NCI-H524 (cell line): ENCODE measurements at regions not wholly inside any gene's neighbourhood (a gene's known extent, or its start where the extent isn't known, plus 50 kb on each side); places are given as distances from the start of the nearest gene placed in this dataset.

Source experiments
- DNase-seq, 2 experiments: peaks; one replicate each; lab custom pipeline; 2025; lab: John Stamatoyannopoulos, UW

GRCh38 chr11:127506126-127506525 is 505.6 kb upstream of the KIRREL3 start:
- DNase-seq: peak in 1 of 2 experiments; percentile 11

- DNase-seq: no peak
Measured at GRCh38 chr11:127496165-127496564, 495.6 kb upstream of the KIRREL3 start.

- DNase-seq: peak; percentile 22 to 38
Measured at GRCh38 chr11:127493330-127494022, 492.9 kb upstream of the KIRREL3 start.

- DNase-seq: no peak
Measured at GRCh38 chr11:127492029-127492428, 491.5 kb upstream of the KIRREL3 start.

- DNase-seq: no peak
Measured at GRCh38 chr11:127491589-127491988, 491.0 kb upstream of the KIRREL3 start.

- no peak for DNase-seq
Measured at GRCh38 chr11:127490896-127491295, 490.3 kb upstream of the KIRREL3 start.

GRCh38 chr11:127485541-127485940 is 485.0 kb upstream of the KIRREL3 start:
- no peak for DNase-seq

- no peak for DNase-seq
Measured at GRCh38 chr11:127481391-127481790, 480.8 kb upstream of the KIRREL3 start.

GRCh38 chr11:127478826-127479225 is 478.3 kb upstream of the KIRREL3 start:
- no peak for DNase-seq

GRCh38 chr11:127474766-127475165 is 474.2 kb upstream of the KIRREL3 start:
- DNase-seq: no peak

- DNase-seq: no peak
Measured at GRCh38 chr11:127472505-127472904, 471.9 kb upstream of the KIRREL3 start.

GRCh38 chr11:127471662-127472061 is 471.1 kb upstream of the KIRREL3 start:
- no peak for DNase-seq

GRCh38 chr11:127470306-127470884 is 469.8 kb upstream of the KIRREL3 start:
- DNase-seq: peak; percentile 17 to 27

GRCh38 chr11:127464325-127464724 is 463.8 kb upstream of the KIRREL3 start:
- DNase-seq: no peak

GRCh38 chr11:127462065-127462344 is 461.4 kb upstream of the KIRREL3 start:
- no peak for DNase-seq

GRCh38 chr11:127461241-127462064 is 460.9 kb upstream of the KIRREL3 start:
- DNase-seq: peak; percentile 27 to 62

GRCh38 chr11:127458561-127458960 is 458.0 kb upstream of the KIRREL3 start:
- DNase-seq: no peak

- peak in 1 of 2 experiments; percentile 7 for DNase-seq
Measured at GRCh38 chr11:127454856-127455255, 454.3 kb upstream of the KIRREL3 start.

- no peak for DNase-seq
Measured at GRCh38 chr11:127452533-127452932, 452.0 kb upstream of the KIRREL3 start.

GRCh38 chr11:127451861-127452260 is 451.3 kb upstream of the KIRREL3 start:
- DNase-seq: peak in 1 of 2 experiments; percentile 8

GRCh38 chr11:127448101-127448500 is 447.5 kb upstream of the KIRREL3 start:
- DNase-seq: no peak

GRCh38 chr11:127445476-127445875 is 444.9 kb upstream of the KIRREL3 start:
- DNase-seq: no peak

- no peak for DNase-seq
Measured at GRCh38 chr11:127443297-127443696, 442.7 kb upstream of the KIRREL3 start.
